NCI-H524 treated with DMSO at 0.1 percent for 48 hours (cell line): ENCODE measurements at regions not wholly inside any gene's neighbourhood (a gene's known extent, or its start where the extent isn't known, plus 50 kb on each side); places are given as distances from the start of the nearest gene placed in this dataset.
A peak's percentile ranks its signal among the peaks of the same experiment; 100 is the strongest.

Experiments
- DNase-seq: peaks from one replicate; lab custom pipeline; 2025; lab: John Stamatoyannopoulos, UW

- no peak for DNase-seq
These were observed 56.1 kb upstream of the NKAIN2 start for GRCh38 chr6:123747515-123747914.

- DNase-seq = no peak
These were observed 57.8 kb upstream of the NKAIN2 start for GRCh38 chr6:123745895-123746294.

GRCh38 chr6:123744840-123745239 lies 58.8 kb upstream of the NKAIN2 start:
- DNase-seq = no peak

GRCh38 chr6:123742626-123743025 lies 61.0 kb upstream of the NKAIN2 start:
- DNase-seq = no peak

- no peak for DNase-seq
These were observed 70.5 kb upstream of the NKAIN2 start for GRCh38 chr6:123733180-123733579.

- peak; percentile 34 for DNase-seq
These were observed 79.8 kb upstream of the TRDN start for GRCh38 chr6:123716506-123716905.

- DNase-seq = peak; percentile 67
These were observed 78.5 kb upstream of the TRDN start for GRCh38 chr6:123715006-123715863.

GRCh38 chr6:123712831-123713230 lies 76.1 kb upstream of the TRDN start:
- peak; percentile 80 for DNase-seq

- DNase-seq = no peak
These were observed 66.2 kb upstream of the TRDN start for GRCh38 chr6:123702943-123703342.

GRCh38 chr6:123687864-123688263 lies 51.1 kb upstream of the TRDN start:
- no peak for DNase-seq
